ENCODE measurements at regions not wholly inside any gene's neighbourhood (a gene's known extent, or its start where the extent isn't known, plus 50 kb on each side); places are given as distances from the start of the nearest gene placed in this dataset.

DNA sequence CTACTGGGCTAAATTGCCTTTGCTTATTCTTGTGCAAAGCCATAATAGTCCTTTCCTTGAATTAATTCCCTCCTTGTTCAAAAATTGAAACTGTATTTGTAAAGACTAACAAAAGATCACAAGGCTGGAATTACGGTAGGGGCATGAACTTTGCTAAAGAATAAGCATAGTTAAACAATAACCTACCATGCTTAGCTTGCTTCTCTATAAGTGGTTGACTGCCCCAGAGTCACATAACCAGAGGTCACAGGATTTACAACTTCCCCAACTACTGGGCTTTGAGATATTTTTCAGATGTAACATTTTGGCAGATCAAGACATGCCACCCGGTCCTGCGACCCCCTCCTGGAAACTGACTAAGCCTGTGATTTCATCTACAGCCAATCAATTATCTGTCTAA lies 181.4 kb downstream of the GPAM start:
- H2BK120ac ChIP-seq (replicated peaks; ENCODE audit: low read depth, low read length): no peak overlapping the region
- H2BK20ac ChIP-seq (ENCODE audit: low read length): no peak overlapping the region
- no peaks in the 10 kb centered on the region for H3K9me3 ChIP-seq (ENCODE audit: insufficient read depth in 2 of 2, low read depth in 1 of 2, low read length in 1 of 2)
- H4K5ac ChIP-seq (ENCODE audit: insufficient read length, low read depth, low read length): no peak overlapping the region
- no peak overlapping the region for H4K8ac ChIP-seq (ENCODE audit: extremely low read depth, insufficient read depth, low read length)
- TF ChIP-seq, protein P1, sequence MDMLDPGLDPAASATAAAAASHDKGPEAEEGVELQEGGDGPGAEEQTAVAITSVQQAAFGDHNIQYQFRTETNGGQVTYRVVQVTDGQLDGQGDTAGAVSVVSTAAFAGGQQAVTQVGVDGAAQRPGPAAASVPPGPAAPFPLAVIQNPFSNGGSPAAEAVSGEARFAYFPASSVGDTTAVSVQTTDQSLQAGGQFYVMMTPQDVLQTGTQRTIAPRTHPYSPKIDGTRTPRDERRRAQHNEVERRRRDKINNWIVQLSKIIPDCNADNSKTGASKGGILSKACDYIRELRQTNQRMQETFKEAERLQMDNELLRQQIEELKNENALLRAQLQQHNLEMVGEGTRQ (IDR thresholded peaks at IDR 0.05; ENCODE audit: low read length): no peak
- TF ChIP-seq CTBP2 (IDR thresholded peaks at IDR 0.05; ENCODE audit: borderline replicate concordance, insufficient read depth, insufficient read length, low read length) (no peak), POLR2AphosphoS5 (IDR thresholded peaks at IDR 0.05; ENCODE audit: low read depth, low read length) (no peak), BACH1 (IDR thresholded peaks at IDR 0.05; ENCODE audit: low read length) (no peak), KDM4A (IDR thresholded peaks at IDR 0.05; ENCODE audit: low read depth, low read length, severe bottlenecking) (no peak), EZH2 (IDR thresholded peaks at IDR 0.05; ENCODE audit: low read depth, low read length, severe bottlenecking) (no peak), JUN (IDR thresholded peaks at IDR 0.05; ENCODE audit: low read depth, low read length) (no peak), SP4 (IDR thresholded peaks at IDR 0.05; ENCODE audit: low read length) (no peak)
- no peak overlapping the region for H2AFZ ChIP-seq (ENCODE audit: low read length)
- H3K14ac ChIP-seq (ENCODE audit: insufficient read length): no peak overlapping the region
- H3K27me3 ChIP-seq (replicated peaks in 1 of 4; ENCODE audit: control insufficient read depth in 3 of 4, extremely low read depth in 1 of 4, insufficient read depth in 3 of 4, low read length in 3 of 4): no peaks in the 10 kb centered on the region; a peak in 1 of 7 replicates
- POLR2A ChIA-PET (ENCODE audit: partially characterized antibody): no interaction called here
- H3K4ac ChIP-seq (replicated peaks; ENCODE audit: insufficient read length, low read depth, low read length): no peak overlapping the region
- H3K27ac ChIP-seq (ENCODE audit: low read depth, low read length): no peak overlapping the region
- H3K23me2 ChIP-seq (ENCODE audit: low read depth, low read length): no peaks in the 10 kb centered on the region
- FAIRE-seq: no peak
- no peaks in the 10 kb centered on the region for H3K79me1 ChIP-seq (ENCODE audit: low read depth, low read length)
- H2AK5ac ChIP-seq (ENCODE audit: low read depth, low read length): no peak overlapping the region
- no peak overlapping the region for H3K56ac ChIP-seq (replicated peaks; ENCODE audit: insufficient read length, low read depth, low read length)
- no peak overlapping the region for H3K23ac ChIP-seq (ENCODE audit: insufficient read length)
- no peak for DNase-seq (ENCODE audit: low read depth in 1 of 2, low spot score in 2 of 2)
- H4K20me1 ChIP-seq (replicated peaks in 1 of 2; ENCODE audit: control insufficient read depth in 1 of 2, insufficient read depth in 2 of 2, low read length in 2 of 2): no peaks in the 10 kb centered on the region
- H3K18ac ChIP-seq (ENCODE audit: extremely low read depth, low read length): no peak overlapping the region
- 94% methylated on average over 3 of the region's 3 CpGs; no CpG with 5 or more reads in 1 of the 2 experiments for WGBS, 2 experiments (ENCODE audit: extremely low coverage in 1 of 2, insufficient coverage in 1 of 2, insufficient read length in 1 of 2, insufficient replicate concordance in 2 of 2, low coverage in 1 of 2, low lambda C conversion rate in 2 of 2, missing lambda C conversion rate in 1 of 2)
- no peak overlapping the region for H3K4me3 ChIP-seq (ENCODE audit: extremely low read depth in 1 of 4, insufficient read depth in 2 of 4, low read depth in 3 of 4, low read length in 4 of 4)
- H2BK12ac ChIP-seq (ENCODE audit: low read depth, low read length): no peak overlapping the region
- H2BK15ac ChIP-seq (ENCODE audit: low read length): no peak overlapping the region
- H3K4me2 ChIP-seq (ENCODE audit: insufficient read depth in 1 of 2, low read depth in 2 of 2, low read length in 2 of 2): no peak overlapping the region
- H3K4me1 ChIP-seq (replicated peaks in 1 of 4; ENCODE audit: control insufficient read depth in 3 of 4, insufficient read depth in 4 of 4, low read length in 3 of 4): peaks cover 3 to 15% (median 14%) of the 10 kb centered on the region in 4 experiments; a peak in 5 of 7 replicates
- CTCF ChIA-PET (ENCODE audit: partially characterized antibody): interaction anchor here (1.2 kb wide), 1 partner anchor 10 kb away, joined by 6 read pairs; no protein-coding TSS in a partner anchor
- H2BK5ac ChIP-seq (ENCODE audit: low read depth, low read length): no peak overlapping the region
- no peaks in the 10 kb centered on the region for H3K36me3 ChIP-seq (ENCODE audit: control insufficient read depth in 2 of 4, insufficient read depth in 4 of 4, low read length in 3 of 4)
- H4K91ac ChIP-seq (replicated peaks; ENCODE audit: insufficient read length, low read length): no peak overlapping the region
- H3K79me2 ChIP-seq (ENCODE audit: control insufficient read depth in 1 of 2, insufficient read depth in 2 of 2, low read length in 2 of 2): no peaks in the 10 kb centered on the region
- no peak overlapping the region for H3K9ac ChIP-seq (replicated peaks in 1 of 4; ENCODE audit: extremely low read depth in 1 of 4, low read depth in 3 of 4, low read length in 3 of 4)

All from H1 (cell line).